Mucosa of stomach (tissue), 1 donor: ENCODE measurements at regions not wholly inside any gene's neighbourhood (a gene's known extent, or its start where the extent isn't known, plus 50 kb on each side); places are given as distances from the start of the nearest gene placed in this dataset.

ENCODE experiments used
- H3K27me3 ChIP-seq: one replicate; pipeline ENCODE4 v1.7.0; 2013; ENCODE audit warnings: mild to moderate bottlenecking, low read length; ENCODE audit not compliant: control insufficient read depth, insufficient read depth
- H3K36me3 ChIP-seq: one replicate; pipeline ENCODE4 v1.7.0; 2013; ENCODE audit warnings: low read length; ENCODE audit not compliant: control insufficient read depth, insufficient read depth
- H3K4me1 ChIP-seq: one replicate; pipeline ENCODE4 v1.7.0; 2013; ENCODE audit warnings: mild to moderate bottlenecking, low read length; ENCODE audit not compliant: control insufficient read depth, insufficient read depth
- H3K4me3 ChIP-seq: one replicate; pipeline ENCODE4 v1.7.0; 2013; ENCODE audit warnings: low read length
- H3K9ac ChIP-seq: one replicate; pipeline ENCODE4 v1.7.0; 2013; ENCODE audit warnings: mild to moderate bottlenecking, low read length, moderate library complexity
- H3K9me3 ChIP-seq: one replicate; pipeline ENCODE4 v1.7.0; 2013; ENCODE audit warnings: mild to moderate bottlenecking, low read length, moderate library complexity; ENCODE audit not compliant: control insufficient read depth
- donor health status: Pancreatic carcinoma.

GRCh38 chr1:222413991-222414549 lies 133.8 kb downstream of the HHIPL2 start:
- Histone ChIP-seq H3K27me3 (no peaks in the 10 kb centered on the region), H3K9me3 (no peaks in the 10 kb centered on the region), H3K4me3 (no peak overlapping the region), H3K9ac (no peak overlapping the region), H3K36me3 (no peaks in the 10 kb centered on the region), H3K4me1 (no peaks in the 10 kb centered on the region)

GRCh38 chr1:222413436-222413835 lies 134.5 kb downstream of the HHIPL2 start:
- Histone ChIP-seq H3K9me3 (no peaks in the 10 kb centered on the region), H3K4me1 (no peaks in the 10 kb centered on the region), H3K9ac (no peak overlapping the region), H3K36me3 (no peaks in the 10 kb centered on the region), H3K4me3 (no peak overlapping the region), H3K27me3 (no peaks in the 10 kb centered on the region)

- Histone ChIP-seq H3K4me3 (no peak overlapping the region), H3K9me3 (no peaks in the 10 kb centered on the region), H3K27me3 (no peaks in the 10 kb centered on the region), H3K36me3 (no peaks in the 10 kb centered on the region), H3K9ac (no peak overlapping the region), H3K4me1 (no peaks in the 10 kb centered on the region)
These were observed 143.2 kb downstream of the HHIPL2 start for GRCh38 chr1:222404710-222405109.

- no peaks in the 10 kb centered on the region for H3K27me3 ChIP-seq
- no peaks in the 10 kb centered on the region for H3K9me3 ChIP-seq
- no peaks in the 10 kb centered on the region for H3K4me1 ChIP-seq
These were observed 148.7 kb downstream of the HHIPL2 start for GRCh38 chr1:222399197-222399596.

GRCh38 chr1:222394224-222394623 lies 153.7 kb downstream of the HHIPL2 start:
- no peaks in the 10 kb centered on the region for H3K9me3 ChIP-seq
- no peaks in the 10 kb centered on the region for H3K36me3 ChIP-seq
- no peak overlapping the region for H3K4me3 ChIP-seq
- H3K4me1 ChIP-seq: no peaks in the 10 kb centered on the region
- H3K9ac ChIP-seq: no peak overlapping the region
- no peaks in the 10 kb centered on the region for H3K27me3 ChIP-seq

More at GRCh38 chr1:222399197-222399596, 148.7 kb downstream of the HHIPL2 start:
- H3K36me3 ChIP-seq: no peaks in the 10 kb centered on the region
- H3K4me3 ChIP-seq: no peak overlapping the region
- H3K9ac ChIP-seq: no peak overlapping the region

- no peaks in the 10 kb centered on the region for H3K36me3 ChIP-seq
- H3K9me3 ChIP-seq: no peaks in the 10 kb centered on the region
- no peak overlapping the region for H3K9ac ChIP-seq
- no peaks in the 10 kb centered on the region for H3K4me1 ChIP-seq
- H3K4me3 ChIP-seq: no peak overlapping the region
- H3K27me3 ChIP-seq: no peaks in the 10 kb centered on the region
These were observed 155.3 kb downstream of the HHIPL2 start for GRCh38 chr1:222392556-222392955.

- H3K9me3 ChIP-seq: no peaks in the 10 kb centered on the region
- H3K4me1 ChIP-seq: no peaks in the 10 kb centered on the region
- no peak overlapping the region for H3K4me3 ChIP-seq
- no peak overlapping the region for H3K9ac ChIP-seq
- no peaks in the 10 kb centered on the region for H3K36me3 ChIP-seq
- no peaks in the 10 kb centered on the region for H3K27me3 ChIP-seq
These were observed 157.7 kb downstream of the HHIPL2 start for GRCh38 chr1:222390181-222390580.

GRCh38 chr1:222387007-222387814 lies 160.7 kb downstream of the HHIPL2 start:
- H3K36me3 ChIP-seq: no peaks in the 10 kb centered on the region
- no peak overlapping the region for H3K4me3 ChIP-seq
- H3K9ac ChIP-seq: no peak overlapping the region
- H3K27me3 ChIP-seq: no peaks in the 10 kb centered on the region
- no peaks in the 10 kb centered on the region for H3K4me1 ChIP-seq
- no peaks in the 10 kb centered on the region for H3K9me3 ChIP-seq

GRCh38 chr1:222385955-222386354 lies 161.9 kb downstream of the HHIPL2 start:
- Histone ChIP-seq H3K4me3 (no peak overlapping the region), H3K9me3 (no peaks in the 10 kb centered on the region), H3K27me3 (no peaks in the 10 kb centered on the region), H3K4me1 (no peaks in the 10 kb centered on the region), H3K9ac (no peak overlapping the region), H3K36me3 (no peaks in the 10 kb centered on the region)

- Histone ChIP-seq H3K4me1 (no peaks in the 10 kb centered on the region), H3K9me3 (no peaks in the 10 kb centered on the region), H3K27me3 (no peaks in the 10 kb centered on the region), H3K36me3 (no peaks in the 10 kb centered on the region), H3K4me3 (no peak overlapping the region), H3K9ac (no peak overlapping the region)
These were observed 162.6 kb downstream of the HHIPL2 start for GRCh38 chr1:222385262-222385661.

- Histone ChIP-seq H3K9me3 (no peaks in the 10 kb centered on the region), H3K4me3 (no peak overlapping the region), H3K27me3 (no peaks in the 10 kb centered on the region), H3K36me3 (no peaks in the 10 kb centered on the region), H3K4me1 (no peaks in the 10 kb centered on the region), H3K9ac (no peak overlapping the region)
These were observed 163.4 kb downstream of the HHIPL2 start for GRCh38 chr1:222384531-222384930.

GRCh38 chr1:222382171-222382570 lies 165.7 kb downstream of the HHIPL2 start:
- Histone ChIP-seq H3K36me3 (no peaks in the 10 kb centered on the region), H3K9me3 (no peaks in the 10 kb centered on the region), H3K9ac (no peak overlapping the region), H3K4me3 (no peak overlapping the region), H3K4me1 (no peaks in the 10 kb centered on the region), H3K27me3 (no peaks in the 10 kb centered on the region)
